GM21825 (cell line): ENCODE measurements at regions not wholly inside any gene's neighbourhood (a gene's known extent, or its start where the extent isn't known, plus 50 kb on each side); places are given as distances from the start of the nearest gene placed in this dataset.
"Not testable (repeated sequence)": the region's sequence is repeated elsewhere in the genome, so short reads cannot be mapped to it uniquely, and the experiment has no call there.

Source experiments
- ATAC-seq: cut with Tn5 transposase; IDR thresholded peaks from one replicate; pipeline ENCODE4 v1.9.1; 2021; ENCODE audit warnings: mild to moderate bottlenecking, moderate library complexity; ENCODE audit not compliant: unreplicated experiment

GRCh38 chr12:67716817-67717216 is 68.3 kb downstream of the DYRK2 start:
- ATAC-seq: no peak

DNA sequence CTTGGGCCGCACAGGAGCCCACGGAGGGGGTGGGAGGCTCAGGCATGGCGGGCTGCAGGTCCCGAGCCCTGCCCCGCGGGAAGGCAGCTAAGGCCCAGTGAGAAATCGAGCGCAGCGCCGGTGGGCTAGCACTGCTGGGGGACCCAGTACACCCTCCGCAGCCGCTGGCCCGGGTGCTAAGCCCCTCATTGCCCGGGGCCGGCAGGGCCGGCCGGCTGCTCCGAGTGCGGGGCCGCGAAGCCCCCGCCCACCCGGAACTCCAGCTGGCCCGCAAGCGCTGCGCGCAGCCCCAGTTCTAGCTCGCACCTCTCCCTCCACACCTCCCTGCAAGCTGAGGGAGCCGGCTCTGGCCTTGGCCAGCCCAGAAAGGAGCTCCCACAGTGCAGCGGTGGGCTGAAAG is 70.8 kb downstream of the DYRK2 start:
- ATAC-seq: not testable (repeated sequence)

- ATAC-seq: no peak
Observed at GRCh38 chr12:67720351-67720856, 71.9 kb downstream of the DYRK2 start.

DNA sequence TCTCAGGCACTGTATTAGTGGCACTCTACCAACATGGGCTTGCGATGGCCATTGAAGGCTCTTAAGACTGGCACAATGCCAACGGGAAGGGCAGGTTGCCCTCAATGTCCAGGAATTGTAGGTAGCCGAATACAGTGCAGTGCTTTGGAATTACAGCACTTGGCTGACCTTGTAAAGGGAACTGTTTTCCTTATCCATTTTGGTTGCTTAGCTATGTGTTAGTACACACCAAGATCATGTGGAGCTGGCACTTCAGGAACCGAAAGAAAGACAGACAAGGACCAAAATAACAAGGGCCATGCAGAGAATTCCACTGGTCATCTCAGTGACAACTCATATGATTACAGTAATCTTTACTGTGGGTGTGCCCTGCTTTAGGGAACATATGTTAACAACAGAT is 72.7 kb downstream of the DYRK2 start:
- ATAC-seq: no peak

DNA sequence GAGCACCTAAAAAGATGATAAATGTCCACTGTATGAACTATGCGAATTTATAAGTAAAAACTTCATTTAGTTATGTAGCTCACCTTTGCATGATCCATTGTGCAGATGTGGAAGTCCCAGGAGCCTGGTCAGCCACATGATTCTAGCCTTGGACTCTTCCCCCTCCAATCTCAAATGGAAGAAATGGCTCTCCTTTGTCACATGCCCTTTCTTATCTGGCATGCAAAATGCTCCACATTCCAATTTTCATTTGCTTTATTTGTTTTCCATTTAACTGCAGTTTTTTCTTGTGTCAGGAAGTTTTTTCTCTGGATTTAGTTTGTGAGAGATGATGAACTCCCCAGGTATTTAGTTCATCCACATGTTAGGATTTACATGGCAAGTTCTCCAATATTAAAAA is 73.8 kb downstream of the DYRK2 start:
- ATAC-seq: no peak

DNA sequence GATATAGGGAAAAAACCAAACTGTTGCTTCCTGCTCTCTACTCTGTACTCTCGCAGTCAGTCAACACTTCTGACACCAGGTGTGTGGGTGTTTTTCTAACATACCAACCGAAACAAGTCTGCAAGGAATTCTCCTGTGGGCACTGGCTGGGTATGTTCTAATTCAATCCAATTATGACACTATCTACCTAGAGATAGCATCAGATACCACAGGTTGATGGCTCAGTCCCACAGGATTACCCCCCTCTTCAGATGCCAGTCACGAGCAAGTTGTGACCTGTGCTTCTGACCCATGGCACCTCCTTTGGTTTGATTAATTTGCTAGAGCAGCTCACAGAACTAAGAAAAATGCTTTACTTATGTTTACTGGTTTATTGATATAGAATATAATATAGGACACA is 78.3 kb downstream of the DYRK2 start:
- no peak for ATAC-seq

DNA sequence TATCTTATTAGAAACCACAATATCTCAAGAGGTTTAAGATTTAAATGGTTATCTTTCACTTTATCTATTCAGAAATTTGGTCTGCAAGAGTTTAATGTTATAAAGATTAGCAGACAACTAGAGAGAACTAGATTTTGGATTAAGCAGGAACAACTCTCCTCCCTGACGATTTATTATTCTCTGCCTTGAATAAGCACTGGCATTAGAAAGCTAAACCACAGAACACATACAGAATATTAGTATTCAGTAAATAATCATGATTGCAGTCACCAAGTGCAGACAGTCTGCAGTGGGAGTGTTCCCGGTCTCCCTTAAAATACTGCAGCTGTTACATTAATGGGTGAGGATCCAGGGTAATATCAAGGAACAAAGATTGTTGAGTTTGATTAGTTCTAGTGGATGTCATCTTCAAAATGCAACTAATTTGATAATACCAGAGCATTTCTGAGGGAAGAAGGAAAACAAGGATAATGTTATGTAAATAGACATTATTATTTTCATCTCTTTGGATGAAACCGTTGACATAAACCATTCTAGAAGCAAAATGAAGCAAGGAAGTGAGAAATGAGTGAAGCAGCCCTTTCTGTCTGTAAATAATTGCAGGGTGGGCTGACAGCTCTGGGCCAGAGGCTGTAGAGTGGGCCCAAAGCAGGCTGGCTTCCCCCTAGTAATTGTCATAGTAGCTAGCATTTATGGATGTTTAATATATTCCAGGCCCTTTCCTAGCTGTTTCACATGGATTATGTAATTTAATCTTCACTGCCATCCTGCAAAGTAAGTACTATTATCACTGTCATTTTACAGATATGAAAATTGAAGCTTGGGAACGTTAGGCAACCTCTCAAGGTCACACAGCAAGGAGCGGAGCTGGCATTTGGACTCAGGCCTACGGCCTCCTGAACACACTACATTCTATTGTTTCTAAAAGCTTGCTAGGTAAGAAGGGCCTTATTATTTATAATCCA is 79.4 kb downstream of the DYRK2 start:
- ATAC-seq: no peak

DNA sequence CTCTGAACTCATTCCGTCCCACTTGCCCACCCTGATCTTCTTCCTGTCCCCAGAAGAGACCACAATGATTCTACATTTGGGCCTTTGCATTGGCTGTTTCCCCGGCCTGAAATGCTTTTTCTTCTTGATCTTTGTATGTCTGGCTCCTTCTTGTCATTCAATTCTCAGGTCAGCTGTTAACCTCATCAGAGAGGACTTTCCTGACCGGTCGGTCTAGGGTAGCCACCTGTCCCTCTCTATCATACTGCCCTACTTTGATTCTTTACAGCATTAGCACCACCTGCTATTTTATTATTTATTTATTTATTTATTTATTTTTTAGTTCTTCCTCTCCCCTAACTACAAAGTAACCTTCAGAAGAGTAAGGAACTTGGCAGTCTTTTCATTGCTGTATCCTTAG is 84.3 kb downstream of the DYRK2 start:
- no peak for ATAC-seq

DNA sequence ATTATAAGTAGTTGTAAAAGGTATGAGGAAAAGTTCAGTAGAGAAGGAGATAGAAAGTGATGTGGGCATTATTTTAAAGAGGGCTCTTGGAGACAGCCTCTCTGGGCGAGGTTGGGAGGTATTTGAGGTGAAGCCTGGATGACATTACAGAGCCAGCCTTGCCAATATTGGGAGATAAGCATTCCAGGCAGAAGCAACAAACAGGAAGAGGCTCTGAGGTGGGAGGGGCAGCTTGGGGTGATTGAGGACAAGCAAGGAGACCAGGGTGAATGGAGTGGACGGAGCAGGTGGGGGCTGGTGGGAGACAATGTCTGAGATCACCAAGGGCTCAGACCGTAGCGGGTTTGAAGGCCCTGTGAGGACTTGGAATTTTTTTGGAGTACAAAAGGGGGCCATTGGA is 87.3 kb downstream of the DYRK2 start:
- ATAC-seq: no peak

GRCh38 chr12:67740711-67741110 is 92.2 kb downstream of the DYRK2 start:
- no peak for ATAC-seq

DNA sequence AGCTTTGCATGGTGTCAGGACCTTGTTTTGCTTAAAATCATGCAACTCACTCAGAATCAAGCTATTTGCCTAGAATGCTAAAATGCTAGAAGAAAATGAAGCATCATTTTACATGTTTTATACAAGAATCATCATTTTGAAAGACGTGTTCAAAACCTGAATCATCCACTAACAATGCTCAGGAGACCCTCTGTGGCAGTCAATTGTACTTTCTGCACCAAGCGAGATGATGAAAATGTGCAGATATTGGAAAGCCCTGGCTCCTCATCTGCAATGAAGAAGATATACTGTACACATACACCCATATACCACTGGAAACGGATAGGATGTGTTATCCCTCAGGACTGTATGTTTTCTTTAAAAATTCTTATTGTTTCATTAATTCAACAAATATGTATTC is 92.7 kb downstream of the DYRK2 start:
- no peak for ATAC-seq

DNA sequence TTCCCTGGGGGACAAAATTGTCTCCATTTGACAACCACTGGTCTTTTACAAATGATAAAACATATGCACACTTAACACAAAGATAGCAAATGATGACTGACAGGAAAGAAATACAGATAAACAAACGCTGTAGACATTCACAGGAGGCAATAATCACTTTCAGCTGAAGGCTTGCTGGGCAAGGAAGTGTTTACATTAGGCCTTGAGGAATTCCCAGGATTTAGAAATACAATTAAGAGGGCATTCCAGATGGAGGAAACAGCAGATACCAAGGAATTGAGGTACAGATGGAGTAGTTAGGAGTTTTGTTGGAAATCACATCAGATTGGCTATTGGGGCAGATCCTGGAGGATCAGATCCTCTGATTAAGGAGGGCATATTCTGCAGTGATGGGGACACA is 93.9 kb downstream of the DYRK2 start:
- no peak for ATAC-seq

DNA sequence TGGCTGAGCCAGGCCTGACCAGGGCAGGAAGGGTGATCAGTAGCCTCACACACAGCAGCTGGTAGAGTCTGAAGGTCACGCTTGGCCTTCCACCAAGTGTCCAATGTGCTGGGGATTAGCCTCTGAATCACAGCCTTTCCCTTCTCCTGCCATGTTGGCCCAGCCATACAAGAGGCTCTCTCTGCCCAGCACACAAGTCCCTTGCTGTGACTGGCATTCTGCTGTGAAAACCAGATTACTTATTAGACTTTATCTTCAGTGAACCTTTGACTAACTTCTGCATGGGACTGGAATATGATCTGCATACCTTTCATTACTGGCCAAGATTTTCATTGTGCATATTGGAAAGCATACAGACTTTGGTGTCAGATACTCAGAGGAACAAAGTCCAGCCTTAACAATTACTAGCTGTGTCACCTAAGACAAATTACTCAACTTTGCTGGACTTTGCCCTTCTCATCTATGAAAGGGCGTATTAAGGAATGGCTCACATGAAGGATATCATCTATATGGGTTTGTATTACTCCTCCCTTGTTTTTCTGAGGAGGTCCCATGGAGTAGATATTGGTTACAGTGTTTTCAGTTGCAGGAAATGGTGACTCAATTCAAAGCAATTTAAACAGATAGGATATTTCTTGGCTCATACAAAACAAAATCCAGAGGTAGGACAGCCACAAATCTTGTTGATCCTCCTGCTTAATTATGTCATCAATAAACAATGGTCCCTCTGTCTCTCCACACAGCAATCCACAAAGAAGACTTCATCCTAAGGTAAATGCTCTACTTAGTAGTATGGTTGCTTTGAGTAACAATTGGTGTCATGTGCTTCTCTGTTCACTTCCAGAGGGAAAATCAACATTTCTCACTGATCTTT is 99.6 kb downstream of the DYRK2 start:
- no peak for ATAC-seq

DNA sequence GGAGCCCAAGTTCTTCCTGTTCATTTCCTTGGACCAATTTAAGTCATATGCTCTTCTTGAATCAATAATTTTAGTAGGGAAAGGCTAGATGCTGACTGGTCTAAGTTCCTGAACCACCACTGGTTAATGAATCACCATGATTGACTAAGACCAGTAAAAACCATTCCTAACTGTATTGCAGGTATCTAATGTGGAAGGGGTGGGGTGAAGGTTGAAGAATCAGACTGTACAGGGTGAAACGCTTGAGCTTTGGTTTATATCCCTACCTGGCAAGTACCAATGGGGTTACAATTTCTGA is 100.1 kb downstream of the DYRK2 start:
- ATAC-seq: no peak

GRCh38 chr12:67750513-67751183 is 102.1 kb downstream of the DYRK2 start:
- no peak for ATAC-seq

DNA sequence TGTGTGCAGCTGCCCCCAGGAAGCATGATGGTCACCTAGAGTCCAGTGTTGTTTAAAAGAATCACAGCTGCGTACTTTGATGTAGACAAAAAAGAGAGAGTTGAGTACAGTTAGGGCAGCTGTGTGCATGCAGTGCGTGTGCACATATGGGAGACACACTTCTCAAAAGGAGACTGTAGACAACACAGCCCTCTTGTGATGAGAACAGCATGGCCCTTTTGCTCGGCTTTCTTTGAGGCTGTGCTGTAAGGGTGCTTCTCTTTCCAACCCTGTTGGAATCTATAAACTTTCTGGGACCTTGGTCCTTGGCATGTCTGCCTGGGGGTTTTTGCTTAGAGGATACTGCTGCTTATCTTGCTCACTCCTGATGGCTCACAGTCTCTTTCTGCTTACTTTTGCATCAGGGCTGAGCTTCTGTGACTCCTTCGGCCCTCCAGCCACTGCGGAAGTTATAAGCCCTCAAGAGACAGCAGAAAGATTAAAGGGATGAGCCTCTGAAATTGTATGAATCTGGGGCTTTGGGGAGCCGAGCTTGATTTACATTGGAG is 102.9 kb downstream of the DYRK2 start:
- ATAC-seq: no peak

GRCh38 chr12:67752226-67752732 is 103.7 kb downstream of the DYRK2 start:
- no peak for ATAC-seq

- no peak for ATAC-seq
Observed at GRCh38 chr12:67754933-67755697, 106.6 kb downstream of the DYRK2 start.

- ATAC-seq: no peak
Observed at GRCh38 chr12:67757651-67758050, 109.1 kb downstream of the DYRK2 start.

DNA sequence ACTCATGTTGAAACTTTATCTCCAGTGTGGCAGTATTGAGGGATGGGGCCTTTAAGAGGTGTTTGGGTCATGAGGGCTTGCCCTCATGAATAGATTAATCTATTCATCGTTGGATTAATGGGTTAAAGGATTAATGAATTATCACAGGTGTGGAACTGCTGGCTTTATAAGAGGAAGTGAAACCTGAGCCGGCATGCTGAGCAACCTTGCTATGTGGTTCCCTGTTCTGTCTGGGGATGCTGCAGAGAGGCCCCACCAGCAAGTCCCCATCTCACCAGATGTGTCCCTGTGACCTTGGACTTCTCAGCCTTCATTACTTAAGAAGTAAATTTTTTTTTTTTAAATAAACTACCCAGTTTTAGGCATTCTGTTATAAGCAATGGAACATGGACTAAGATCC is 109.6 kb downstream of the DYRK2 start:
- ATAC-seq: peak; percentile 97
